ENCODE measurements at regions not wholly inside any gene's neighbourhood (a gene's known extent, or its start where the extent isn't known, plus 50 kb on each side); places are given as distances from the start of the nearest gene placed in this dataset.

GRCh38 chr2:129820908-129821307, 158.6 kb upstream of the RAB6C start:
- Histone ChIP-seq H3K4me3 (ENCODE audit: low read depth, low read length) (no peak overlapping the region), H3K27me3 (ENCODE audit: control insufficient read depth, insufficient read depth, low read length) (no peaks in the 10 kb centered on the region), H3K27ac (ENCODE audit: low read depth, low read length) (no peak overlapping the region), H3K9me3 (ENCODE audit: control insufficient read depth, insufficient read depth, low read length) (peaks cover 23% of the 10 kb centered on the region; the same call in 1 of the 2 replicates)
- no peak for TF ChIP-seq CTCF (IDR thresholded peaks at IDR 0.05; ENCODE audit: low read depth, low read length)
- CTCF ChIA-PET = no interaction called here
- no peak for DNase-seq (ENCODE audit: low read depth, low spot score)
- POLR2A ChIA-PET = no interaction called here

GRCh38 chr2:129821445-129821844, 158.0 kb upstream of the RAB6C start:
- no peak overlapping the region for H3K4me3 ChIP-seq (ENCODE audit: low read depth, low read length)
- no peak for DNase-seq (ENCODE audit: low read depth, low spot score)
- CTCF ChIA-PET = no interaction called here

GRCh38 chr2:129823044-129823443, 156.4 kb upstream of the RAB6C start:
- H3K27ac ChIP-seq (ENCODE audit: low read depth, low read length) = no peak overlapping the region
- ChIA-PET CTCF (no interaction called here), POLR2A (no interaction called here)
- H3K27me3 ChIP-seq (ENCODE audit: control insufficient read depth, insufficient read depth, low read length) = no peaks in the 10 kb centered on the region
- TF ChIP-seq CTCF (IDR thresholded peaks at IDR 0.05; ENCODE audit: low read depth, low read length) = no peak
- no peak overlapping the region for H3K4me3 ChIP-seq (ENCODE audit: low read depth, low read length)
- DNase-seq (ENCODE audit: low read depth, low spot score) = no peak
- H3K9me3 ChIP-seq (ENCODE audit: control insufficient read depth, insufficient read depth, low read length) = peaks cover 25% of the 10 kb centered on the region; the same call in 1 of the 2 replicates

More at GRCh38 chr2:129821445-129821844, 158.0 kb upstream of the RAB6C start:
- Histone ChIP-seq H3K27me3 (ENCODE audit: control insufficient read depth, insufficient read depth, low read length) (no peaks in the 10 kb centered on the region), H3K27ac (ENCODE audit: low read depth, low read length) (no peak overlapping the region), H3K9me3 (ENCODE audit: control insufficient read depth, insufficient read depth, low read length) (peaks cover 24% of the 10 kb centered on the region; the same call in 1 of the 2 replicates)
- POLR2A ChIA-PET = no interaction called here
- TF ChIP-seq CTCF (IDR thresholded peaks at IDR 0.05; ENCODE audit: low read depth, low read length) = no peak

- TF ChIP-seq CTCF (IDR thresholded peaks at IDR 0.05; ENCODE audit: low read depth, low read length) = no peak
- Histone ChIP-seq H3K27me3 (ENCODE audit: control insufficient read depth, insufficient read depth, low read length) (no peaks in the 10 kb centered on the region), H3K27ac (ENCODE audit: low read depth, low read length) (no peak overlapping the region), H3K4me3 (ENCODE audit: low read depth, low read length) (no peak overlapping the region), H3K9me3 (ENCODE audit: control insufficient read depth, insufficient read depth, low read length) (peaks cover 15% of the 10 kb centered on the region; the same call in 1 of the 2 replicates)
- ChIA-PET POLR2A (no interaction called here), CTCF (no interaction called here)
- DNase-seq (ENCODE audit: low read depth, low spot score) = no peak
Measured at GRCh38 chr2:129827311-129828090, 152.0 kb upstream of the RAB6C start.

- no peak for DNase-seq (ENCODE audit: low read depth, low spot score)
- TF ChIP-seq CTCF (IDR thresholded peaks at IDR 0.05; ENCODE audit: low read depth, low read length) = no peak
- no peak overlapping the region for H3K27ac ChIP-seq (ENCODE audit: low read depth, low read length)
- no peak overlapping the region for H3K4me3 ChIP-seq (ENCODE audit: low read depth, low read length)
- H3K27me3 ChIP-seq (ENCODE audit: control insufficient read depth, insufficient read depth, low read length) = no peaks in the 10 kb centered on the region
- H3K9me3 ChIP-seq (ENCODE audit: control insufficient read depth, insufficient read depth, low read length) = peaks cover 21% of the 10 kb centered on the region; the same call in 1 of the 2 replicates
- ChIA-PET POLR2A (no interaction called here), CTCF (no interaction called here)
Measured at GRCh38 chr2:129828792-129829191, 150.7 kb upstream of the RAB6C start.

All from AG04450 (cell line).